D721Med (cell line): ENCODE measurements at regions not wholly inside any gene's neighbourhood (a gene's known extent, or its start where the extent isn't known, plus 50 kb on each side); places are given as distances from the start of the nearest gene placed in this dataset.

Experiments used
- DNase-seq: peaks from one replicate; pipeline ENCODE4 v3.0.0; 2011; ENCODE audit warnings: low spot score; ENCODE audit not compliant: insufficient read length
- FAIRE-seq: peaks from 2 replicates; lab custom pipeline; 2011; peaks lifted over from hg19 to GRCh38; lab: Jason Lieb, UNC
- TF ChIP-seq, protein P1 (sequence below): IDR thresholded peaks from 2 replicates; pipeline ENCODE4 v1.5.1; 2012; ENCODE audit warnings: mild to moderate bottlenecking, control low read depth; ENCODE audit not compliant: insufficient read depth; ENCODE audit errors: missing control alignments

DNA sequence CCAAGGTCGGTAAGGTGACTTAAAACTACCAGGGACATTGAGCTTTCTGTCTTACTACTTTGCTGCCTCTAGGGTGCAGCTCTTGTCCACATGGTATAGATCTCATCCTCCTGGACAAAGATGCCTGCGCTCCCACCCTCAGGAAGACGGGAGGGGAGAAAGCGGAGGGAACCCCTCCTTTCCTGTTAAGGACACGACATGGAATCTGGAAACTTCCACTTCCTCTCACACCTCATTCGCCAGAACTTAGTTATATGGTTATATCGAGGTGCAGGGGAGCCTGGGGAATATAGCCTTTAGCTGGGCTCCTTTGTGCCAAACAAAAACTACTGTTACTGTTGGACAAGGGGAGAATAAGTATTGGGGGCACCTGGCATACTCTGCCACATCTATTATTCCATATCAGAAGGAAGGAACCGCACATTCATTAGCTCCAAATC is 224.3 kb upstream of the TSHZ2 start:
- FAIRE-seq (no peak), DNase-seq (no peak)
- TF ChIP-seq, protein P1, sequence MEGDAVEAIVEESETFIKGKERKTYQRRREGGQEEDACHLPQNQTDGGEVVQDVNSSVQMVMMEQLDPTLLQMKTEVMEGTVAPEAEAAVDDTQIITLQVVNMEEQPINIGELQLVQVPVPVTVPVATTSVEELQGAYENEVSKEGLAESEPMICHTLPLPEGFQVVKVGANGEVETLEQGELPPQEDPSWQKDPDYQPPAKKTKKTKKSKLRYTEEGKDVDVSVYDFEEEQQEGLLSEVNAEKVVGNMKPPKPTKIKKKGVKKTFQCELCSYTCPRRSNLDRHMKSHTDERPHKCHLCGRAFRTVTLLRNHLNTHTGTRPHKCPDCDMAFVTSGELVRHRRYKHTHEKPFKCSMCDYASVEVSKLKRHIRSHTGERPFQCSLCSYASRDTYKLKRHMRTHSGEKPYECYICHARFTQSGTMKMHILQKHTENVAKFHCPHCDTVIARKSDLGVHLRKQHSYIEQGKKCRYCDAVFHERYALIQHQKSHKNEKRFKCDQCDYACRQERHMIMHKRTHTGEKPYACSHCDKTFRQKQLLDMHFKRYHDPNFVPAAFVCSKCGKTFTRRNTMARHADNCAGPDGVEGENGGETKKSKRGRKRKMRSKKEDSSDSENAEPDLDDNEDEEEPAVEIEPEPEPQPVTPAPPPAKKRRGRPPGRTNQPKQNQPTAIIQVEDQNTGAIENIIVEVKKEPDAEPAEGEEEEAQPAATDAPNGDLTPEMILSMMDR: peak; percentile 42

DNA sequence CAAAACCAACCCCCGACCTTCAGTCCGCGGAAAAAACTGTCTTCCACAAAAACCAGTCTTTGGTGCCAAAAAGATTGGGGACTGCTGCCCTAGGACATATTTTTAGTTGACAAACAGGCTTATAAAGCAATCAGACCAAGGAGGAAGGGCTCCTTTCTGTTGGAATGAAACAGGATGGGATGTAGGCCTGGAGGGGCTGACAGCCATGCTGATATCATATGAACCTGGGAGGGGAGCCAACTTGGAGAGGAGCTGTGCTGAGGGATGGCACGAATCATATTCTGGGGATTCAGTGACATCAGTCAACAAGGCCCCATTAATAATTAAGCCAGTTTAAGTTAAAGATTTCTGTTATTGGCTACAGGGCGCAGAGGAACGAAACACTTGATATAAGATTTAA is 225.4 kb upstream of the TSHZ2 start:
- TF ChIP-seq, protein P1: no peak
- no peak for FAIRE-seq
- no peak for DNase-seq

DNA sequence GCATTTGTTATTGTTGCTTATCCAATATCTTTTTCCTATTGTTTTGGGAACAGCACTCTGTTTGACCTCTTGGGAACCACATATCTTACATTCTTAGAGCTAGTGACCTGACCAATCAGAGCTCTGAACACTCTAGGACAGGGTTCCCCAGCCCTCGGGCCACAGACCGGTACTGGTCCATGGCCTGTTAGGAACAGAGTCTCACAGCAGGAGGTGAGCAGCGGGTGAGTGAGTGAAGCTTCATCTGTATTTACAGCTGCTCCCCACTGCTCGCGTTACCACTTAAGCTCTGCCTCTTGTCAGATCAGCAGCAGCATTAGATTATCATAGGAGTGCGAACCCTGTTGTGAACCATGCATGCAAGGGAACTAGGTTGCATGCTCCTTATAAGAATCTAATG is 226.0 kb upstream of the TSHZ2 start:
- FAIRE-seq (no peak), DNase-seq (no peak)
- TF ChIP-seq, protein P1: no peak

DNA sequence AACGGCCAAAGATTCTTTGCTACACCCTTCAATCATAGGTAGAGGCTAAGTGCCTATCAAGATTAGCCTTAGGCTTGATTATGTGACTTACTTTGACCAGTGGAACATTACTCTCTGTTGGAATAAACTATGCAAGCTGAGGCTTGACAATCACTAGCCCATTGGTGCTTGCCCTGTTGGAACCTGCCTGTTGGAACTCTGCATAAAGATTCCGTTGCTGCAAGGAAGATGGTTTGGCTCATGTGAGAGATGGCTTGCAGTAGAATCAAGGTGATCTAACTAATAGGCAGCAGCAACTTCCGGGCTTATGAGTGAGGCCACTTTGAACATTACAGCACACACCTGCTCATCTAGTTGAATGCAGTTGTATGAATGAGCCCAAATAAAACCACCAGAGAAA is 227.7 kb upstream of the TSHZ2 start:
- DNase-seq (no peak), FAIRE-seq (no peak)
- TF ChIP-seq, protein P1: no peak

- TF ChIP-seq, protein P1: no peak
- DNase-seq (no peak), FAIRE-seq (no peak)
These were observed 234.1 kb upstream of the TSHZ2 start for GRCh38 chr20:52738081-52738480.

DNA sequence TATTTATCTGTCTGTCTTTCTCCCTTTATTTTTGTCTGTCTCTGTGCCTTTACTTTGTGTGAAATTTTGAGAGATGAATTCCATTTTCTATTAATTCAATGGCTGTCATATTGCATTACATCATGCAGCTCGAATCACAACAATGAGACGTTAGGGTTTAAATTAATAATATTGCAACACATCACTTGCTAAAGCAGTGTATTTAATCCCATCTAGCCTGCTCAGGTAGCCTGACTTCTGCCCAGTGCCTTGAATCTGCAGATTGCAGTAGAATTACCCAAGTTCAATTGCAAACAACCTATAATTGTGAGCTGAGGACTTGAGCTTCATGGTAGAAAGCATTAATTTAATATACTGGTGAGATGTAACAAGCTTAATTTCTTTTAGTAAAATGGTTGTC is 235.7 kb upstream of the TSHZ2 start:
- FAIRE-seq (no peak), DNase-seq (no peak)
- TF ChIP-seq, protein P1: no peak

GRCh38 chr20:52731093-52731492 is 241.1 kb upstream of the TSHZ2 start:
- TF ChIP-seq, protein P1: no peak
- no peak for FAIRE-seq
- DNase-seq: no peak
